GM12865 (cell line): ENCODE measurements at regions not wholly inside any gene's neighbourhood (a gene's known extent, or its start where the extent isn't known, plus 50 kb on each side); places are given as distances from the start of the nearest gene placed in this dataset.

Experiments used
- DNase-seq: peaks from one replicate; pipeline ENCODE4 v3.0.0; 2010; ENCODE audit warnings: low read depth
- H3K4me3 ChIP-seq: 2 replicates; pipeline ENCODE4 v1.5.1; 2011; ENCODE audit warnings: mild to moderate bottlenecking, low read depth, low read length, control low read depth
- TF ChIP-seq, protein P1 (sequence below): IDR thresholded peaks from 2 replicates; pipeline ENCODE4 v1.5.1; 2011; ENCODE audit warnings: low read length, control low read depth, low read depth, inconsistent platforms; ENCODE audit not compliant: insufficient read depth; ENCODE audit errors: missing control alignments

DNA sequence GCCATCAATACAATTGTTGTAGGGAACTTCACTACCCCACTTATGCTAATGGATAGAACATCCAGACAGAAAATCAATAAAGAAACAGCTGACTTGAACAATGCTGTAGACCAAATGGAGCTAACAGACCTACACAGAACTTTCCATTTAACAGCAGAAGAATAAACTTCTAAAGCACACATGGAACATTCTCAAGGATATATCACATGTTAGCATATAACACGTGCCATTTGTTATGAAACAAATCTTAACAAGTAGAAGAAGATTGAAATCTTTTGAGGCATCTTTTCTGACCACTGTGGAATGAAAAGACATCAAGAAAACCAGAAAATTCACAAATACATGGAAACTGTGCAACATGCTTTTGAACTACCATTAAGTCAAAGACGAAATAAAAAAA lies 62.5 kb upstream of the RNU6-8 start:
- TF ChIP-seq, protein P1, sequence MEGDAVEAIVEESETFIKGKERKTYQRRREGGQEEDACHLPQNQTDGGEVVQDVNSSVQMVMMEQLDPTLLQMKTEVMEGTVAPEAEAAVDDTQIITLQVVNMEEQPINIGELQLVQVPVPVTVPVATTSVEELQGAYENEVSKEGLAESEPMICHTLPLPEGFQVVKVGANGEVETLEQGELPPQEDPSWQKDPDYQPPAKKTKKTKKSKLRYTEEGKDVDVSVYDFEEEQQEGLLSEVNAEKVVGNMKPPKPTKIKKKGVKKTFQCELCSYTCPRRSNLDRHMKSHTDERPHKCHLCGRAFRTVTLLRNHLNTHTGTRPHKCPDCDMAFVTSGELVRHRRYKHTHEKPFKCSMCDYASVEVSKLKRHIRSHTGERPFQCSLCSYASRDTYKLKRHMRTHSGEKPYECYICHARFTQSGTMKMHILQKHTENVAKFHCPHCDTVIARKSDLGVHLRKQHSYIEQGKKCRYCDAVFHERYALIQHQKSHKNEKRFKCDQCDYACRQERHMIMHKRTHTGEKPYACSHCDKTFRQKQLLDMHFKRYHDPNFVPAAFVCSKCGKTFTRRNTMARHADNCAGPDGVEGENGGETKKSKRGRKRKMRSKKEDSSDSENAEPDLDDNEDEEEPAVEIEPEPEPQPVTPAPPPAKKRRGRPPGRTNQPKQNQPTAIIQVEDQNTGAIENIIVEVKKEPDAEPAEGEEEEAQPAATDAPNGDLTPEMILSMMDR: no peak
- DNase-seq: no peak
- no peak overlapping the region for H3K4me3 ChIP-seq

DNA sequence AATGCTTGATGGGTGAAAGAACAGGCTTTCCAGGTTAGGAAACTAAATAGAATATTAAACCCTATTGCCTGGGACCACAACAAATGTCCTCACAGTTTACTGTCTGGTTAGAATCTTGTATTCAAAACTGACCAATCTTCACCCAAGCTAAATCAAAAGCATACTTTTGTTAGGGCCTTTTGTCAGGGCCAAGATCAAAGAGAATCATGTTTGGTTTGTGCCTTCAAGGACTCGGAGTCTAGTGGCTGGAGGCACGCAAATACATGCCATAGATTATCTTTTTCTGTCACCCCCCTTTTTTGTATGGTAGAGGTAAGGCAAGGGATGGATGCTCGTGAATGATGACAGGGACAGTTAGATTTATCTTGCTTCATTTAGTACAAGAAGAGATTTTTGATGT lies 51.1 kb upstream of the AKAP6 start:
- no peak for DNase-seq
- no peak overlapping the region for H3K4me3 ChIP-seq
- TF ChIP-seq, protein P1: no peak
